Peyer's patch (tissue), 4 donors: ENCODE measurements at regions not wholly inside any gene's neighbourhood (a gene's known extent, or its start where the extent isn't known, plus 50 kb on each side); places are given as distances from the start of the nearest gene placed in this dataset.

Source experiments
- CTCF ChIP-seq, 6 experiments: fragments of 450-650 bp in 4 of 6; fragments of 200-600 bp in 2 of 6; sonication (generic) in 1 of 6; IDR thresholded peaks; one replicate each; pipeline ENCODE4 v1.5.1; 2017 to 2019; ENCODE audit warnings: antibody characterized with exemption in 6 of 6, mild to moderate bottlenecking in 3 of 6, moderate library complexity in 1 of 6
- POLR2A ChIP-seq, 2 donors: fragments of 450-650 bp; IDR thresholded peaks; one replicate each; pipeline ENCODE4 v1.5.1; 2017; ENCODE audit warnings: antibody characterized with exemption in 2 of 2, mild to moderate bottlenecking in 2 of 2, moderate library complexity in 2 of 2

GRCh38 chr9:17870722-17871121 is 291.9 kb downstream of the SH3GL2 start:
- no peak for TF ChIP-seq CTCF (IDR thresholded peaks at IDR 0.05)
- no peak for TF ChIP-seq POLR2A (IDR thresholded peaks at IDR 0.05)
